GM13977 (cell line): ENCODE measurements at regions not wholly inside any gene's neighbourhood (a gene's known extent, or its start where the extent isn't known, plus 50 kb on each side); places are given as distances from the start of the nearest gene placed in this dataset.

ENCODE experiments used
- DNase-seq: peaks from one replicate; pipeline ENCODE4 v3.0.0; 2012; ENCODE audit warnings: low spot score
- in situ Hi-C: fragments of 300-500 bp; cut with MboI; formaldehyde crosslinking; loops from one replicate; pipeline ENCODE4 v1.12.0; 2022; ENCODE audit warnings: low sequenced_read_pairs, low pct_unique_long_range_greater_than_20kb, mixed read lengths, inconsistent platforms; ENCODE audit not compliant: unreplicated experiment
- TF ChIP-seq, protein P1 (sequence below): IDR thresholded peaks from 2 replicates; pipeline ENCODE4 v1.5.1; 2012; ENCODE audit warnings: mild to moderate bottlenecking, control low read depth; ENCODE audit not compliant: insufficient read depth; ENCODE audit errors: extremely low read depth, missing control alignments

- in situ Hi-C loops = no loop called here
- no peak for DNase-seq
- TF ChIP-seq, protein P1, sequence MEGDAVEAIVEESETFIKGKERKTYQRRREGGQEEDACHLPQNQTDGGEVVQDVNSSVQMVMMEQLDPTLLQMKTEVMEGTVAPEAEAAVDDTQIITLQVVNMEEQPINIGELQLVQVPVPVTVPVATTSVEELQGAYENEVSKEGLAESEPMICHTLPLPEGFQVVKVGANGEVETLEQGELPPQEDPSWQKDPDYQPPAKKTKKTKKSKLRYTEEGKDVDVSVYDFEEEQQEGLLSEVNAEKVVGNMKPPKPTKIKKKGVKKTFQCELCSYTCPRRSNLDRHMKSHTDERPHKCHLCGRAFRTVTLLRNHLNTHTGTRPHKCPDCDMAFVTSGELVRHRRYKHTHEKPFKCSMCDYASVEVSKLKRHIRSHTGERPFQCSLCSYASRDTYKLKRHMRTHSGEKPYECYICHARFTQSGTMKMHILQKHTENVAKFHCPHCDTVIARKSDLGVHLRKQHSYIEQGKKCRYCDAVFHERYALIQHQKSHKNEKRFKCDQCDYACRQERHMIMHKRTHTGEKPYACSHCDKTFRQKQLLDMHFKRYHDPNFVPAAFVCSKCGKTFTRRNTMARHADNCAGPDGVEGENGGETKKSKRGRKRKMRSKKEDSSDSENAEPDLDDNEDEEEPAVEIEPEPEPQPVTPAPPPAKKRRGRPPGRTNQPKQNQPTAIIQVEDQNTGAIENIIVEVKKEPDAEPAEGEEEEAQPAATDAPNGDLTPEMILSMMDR = no peak
Observed at GRCh38 chr4:180518906-180519305, 1724.3 kb upstream of the TENM3 start.

DNA sequence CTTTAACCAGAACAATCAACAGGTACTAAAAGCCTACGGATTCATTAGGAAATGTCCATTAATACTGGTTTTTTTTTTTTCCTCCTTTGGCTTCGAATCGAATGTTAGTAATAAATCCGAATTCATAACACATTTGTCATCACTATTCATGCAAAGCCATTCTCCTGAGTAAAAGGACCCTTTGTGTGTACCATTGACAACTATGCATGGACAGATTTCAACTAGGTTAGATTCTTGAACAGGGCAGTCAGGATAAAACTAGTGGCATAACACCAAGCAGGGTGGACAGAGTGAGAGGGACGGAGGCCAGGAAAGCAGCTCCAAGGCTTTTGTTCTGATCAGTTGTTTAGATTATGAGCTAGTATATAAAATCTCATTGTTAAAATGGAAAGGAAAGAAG lies 1722.0 kb upstream of the TENM3 start:
- TF ChIP-seq, protein P1 = no peak
- in situ Hi-C loops = no loop called here
- no peak for DNase-seq

DNA sequence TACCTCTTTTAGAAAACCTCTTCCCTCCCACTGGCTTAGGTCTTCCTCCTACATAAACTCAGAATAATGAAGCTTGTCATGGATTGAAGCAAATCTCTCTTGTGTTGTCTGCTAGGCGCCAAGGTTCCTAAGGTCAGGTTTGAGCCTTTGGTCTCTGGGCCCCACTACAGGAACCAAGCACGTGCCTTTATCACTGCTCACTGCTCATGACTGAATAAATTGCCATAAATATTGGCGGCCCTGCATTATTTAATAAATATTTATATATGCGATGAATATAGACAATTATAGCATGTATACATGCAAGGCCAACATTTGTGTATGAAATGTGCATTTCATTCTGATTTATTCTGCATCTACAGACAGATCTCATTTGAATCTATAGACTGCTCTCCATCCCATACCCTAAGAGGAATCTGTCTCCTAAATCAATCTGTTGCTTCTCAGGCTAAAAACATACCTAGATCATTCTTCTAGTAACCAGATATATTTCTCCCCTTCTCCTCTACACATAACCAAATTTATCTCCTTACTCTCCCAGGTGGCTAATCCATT lies 1717.6 kb upstream of the TENM3 start:
- TF ChIP-seq, protein P1 = no peak
- in situ Hi-C loops = no loop called here
- no peak for DNase-seq

DNA sequence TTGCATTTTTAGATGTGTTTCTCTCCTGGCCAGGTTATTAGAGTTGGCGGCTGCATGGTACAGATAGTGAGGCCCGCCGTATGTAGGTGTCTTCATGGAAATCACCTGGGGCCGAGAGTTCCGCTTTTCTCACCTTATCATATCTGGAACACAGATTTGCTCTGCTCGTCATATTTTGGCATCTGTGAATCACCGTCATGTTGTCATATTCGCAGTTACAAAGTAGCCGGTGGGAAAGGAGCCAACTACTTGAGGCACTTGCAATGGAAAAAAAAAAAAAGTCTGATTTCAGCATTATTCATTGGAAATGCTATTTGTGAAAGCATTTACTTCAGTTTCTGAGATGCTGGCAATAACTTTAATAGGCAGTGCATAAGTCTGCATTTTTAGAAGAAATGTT lies 1715.2 kb upstream of the TENM3 start:
- DNase-seq = no peak
- TF ChIP-seq, protein P1 = no peak
- in situ Hi-C loops = no loop called here

DNA sequence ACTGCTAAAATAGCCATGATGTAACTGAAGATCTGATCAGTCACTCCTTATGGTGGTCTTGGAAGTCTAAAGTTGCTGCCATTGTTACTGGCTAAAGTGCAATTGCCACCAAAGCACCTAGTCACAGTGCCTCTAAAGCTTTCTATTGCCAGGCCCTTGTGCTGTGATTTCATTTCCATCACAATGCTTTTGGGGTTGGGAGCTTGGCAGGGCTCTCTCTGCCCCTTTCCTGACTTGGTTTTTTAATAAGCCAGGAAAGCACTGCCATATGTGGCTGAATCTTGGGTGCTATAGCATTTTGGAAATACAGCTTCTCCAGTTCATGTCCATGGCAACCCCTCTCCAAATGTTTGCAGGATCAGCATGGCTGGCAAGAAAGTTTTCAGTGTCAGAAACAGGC lies 1712.4 kb upstream of the TENM3 start:
- in situ Hi-C loops = no loop called here
- TF ChIP-seq, protein P1 = no peak
- no peak for DNase-seq

DNA sequence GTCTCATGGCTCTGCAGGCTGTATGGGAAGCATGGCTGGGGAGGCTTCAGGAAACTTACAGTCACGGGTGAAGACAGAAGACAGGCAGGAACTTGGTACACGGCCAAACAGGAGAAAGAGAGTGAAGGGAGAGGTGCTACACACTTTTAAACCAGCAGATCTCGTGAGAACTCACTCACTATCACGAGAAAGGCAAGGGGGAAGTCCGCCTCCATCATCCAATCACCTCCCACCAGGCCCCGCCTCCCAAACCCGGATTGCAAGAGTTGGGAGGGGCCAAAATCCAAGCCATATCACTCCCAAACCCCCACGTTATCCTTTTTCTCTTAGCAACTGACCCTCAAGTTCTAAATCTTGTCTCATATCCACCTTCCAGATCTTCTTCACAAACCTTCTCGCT lies 1710.5 kb upstream of the TENM3 start:
- TF ChIP-seq, protein P1 = no peak
- in situ Hi-C loops = no loop called here
- no peak for DNase-seq
